Breast epithelium (tissue), 3 donors: ENCODE measurements at regions not wholly inside any gene's neighbourhood (a gene's known extent, or its start where the extent isn't known, plus 50 kb on each side); places are given as distances from the start of the nearest gene placed in this dataset.

ENCODE experiments used
- CTCF ChIP-seq, 3 donors: fragments of 450-650 bp; IDR thresholded peaks; one replicate each; pipeline ENCODE4 v1.5.1; 2016 to 2017; ENCODE audit warnings: antibody characterized with exemption in 3 of 3, mild to moderate bottlenecking in 3 of 3, moderate library complexity in 3 of 3
- POLR2A ChIP-seq: fragments of 450-650 bp; IDR thresholded peaks from one replicate; pipeline ENCODE4 v1.6.1; 2016; ENCODE audit warnings: antibody characterized with exemption, mild to moderate bottlenecking, moderate library complexity
- POLR2AphosphoS5 ChIP-seq, 3 donors: sonication (generic); formaldehyde crosslinking; IDR thresholded peaks; one replicate each; pipeline ENCODE4 v1.6.1; 2017; ENCODE audit warnings: antibody characterized with exemption in 3 of 3

DNA sequence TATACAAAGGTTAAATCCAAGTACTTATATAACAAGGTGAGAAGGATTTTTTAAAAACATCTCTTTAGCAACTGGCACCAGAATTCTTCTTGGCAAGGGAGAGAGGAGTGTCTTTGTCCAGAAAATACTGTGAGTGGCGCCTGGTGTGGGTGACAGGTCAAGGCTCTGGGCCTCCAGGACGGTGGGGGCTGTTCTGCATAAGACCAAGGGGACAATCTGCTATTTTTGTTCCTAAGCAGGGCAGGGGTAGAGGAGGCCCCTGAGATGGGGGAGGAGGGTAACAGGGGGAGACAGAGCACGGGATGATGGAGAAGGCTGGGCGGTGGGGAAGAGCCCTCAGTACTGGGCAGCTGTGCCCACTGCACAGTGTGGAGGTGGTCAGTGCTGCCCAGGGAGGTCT lies 51.6 kb upstream of the TAF1B start:
- no peak for TF ChIP-seq CTCF (IDR thresholded peaks at IDR 0.05)
- no peak for TF ChIP-seq POLR2AphosphoS5 (IDR thresholded peaks at IDR 0.05)
- no peak for TF ChIP-seq POLR2A
